ENCODE measurements at regions not wholly inside any gene's neighbourhood (a gene's known extent, or its start where the extent isn't known, plus 50 kb on each side); places are given as distances from the start of the nearest gene placed in this dataset.
"Not testable (repeated sequence)": the region's sequence is repeated elsewhere in the genome, so short reads cannot be mapped to it uniquely, and the experiment has no call there.

DNA sequence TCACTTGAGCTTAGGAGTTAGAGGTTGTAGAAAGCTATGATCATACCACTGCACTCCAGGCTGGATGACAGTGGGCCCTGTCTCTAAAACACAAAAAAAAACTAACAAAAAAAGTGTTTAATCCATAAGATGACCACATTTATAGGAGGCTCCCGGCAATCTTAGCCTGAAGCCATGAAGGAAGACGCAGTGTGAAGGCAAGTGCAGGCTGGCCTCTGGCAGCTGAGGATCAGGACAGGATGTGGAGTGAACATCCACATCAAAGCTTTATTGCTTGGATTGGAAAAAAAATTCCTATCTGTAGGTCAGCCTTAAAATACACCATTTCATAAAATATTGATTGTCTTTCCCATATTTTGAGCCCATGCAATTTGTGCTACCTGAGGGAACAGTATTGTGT, 115.9 kb upstream of the SIMC1 start:
- H3K4me3 ChIP-seq (ENCODE audit: low read depth, low read length); DNase-seq (ENCODE audit: low read depth, low spot score); in situ Hi-C loops (cut with HindIII; ENCODE audit: low sequenced_read_pairs): not testable (repeated sequence)

- H3K4me3 ChIP-seq (ENCODE audit: low read depth, low read length); DNase-seq (ENCODE audit: low read depth, low spot score); in situ Hi-C loops (cut with HindIII; ENCODE audit: low sequenced_read_pairs): not testable (repeated sequence)
Measured at GRCh38 chr5:176124120-176124519, 114.1 kb upstream of the SIMC1 start.

GRCh38 chr5:176131771-176132170, 106.5 kb upstream of the SIMC1 start:
- H3K4me3 ChIP-seq (ENCODE audit: low read depth, low read length): no peak overlapping the region
- TF ChIP-seq, protein P1, sequence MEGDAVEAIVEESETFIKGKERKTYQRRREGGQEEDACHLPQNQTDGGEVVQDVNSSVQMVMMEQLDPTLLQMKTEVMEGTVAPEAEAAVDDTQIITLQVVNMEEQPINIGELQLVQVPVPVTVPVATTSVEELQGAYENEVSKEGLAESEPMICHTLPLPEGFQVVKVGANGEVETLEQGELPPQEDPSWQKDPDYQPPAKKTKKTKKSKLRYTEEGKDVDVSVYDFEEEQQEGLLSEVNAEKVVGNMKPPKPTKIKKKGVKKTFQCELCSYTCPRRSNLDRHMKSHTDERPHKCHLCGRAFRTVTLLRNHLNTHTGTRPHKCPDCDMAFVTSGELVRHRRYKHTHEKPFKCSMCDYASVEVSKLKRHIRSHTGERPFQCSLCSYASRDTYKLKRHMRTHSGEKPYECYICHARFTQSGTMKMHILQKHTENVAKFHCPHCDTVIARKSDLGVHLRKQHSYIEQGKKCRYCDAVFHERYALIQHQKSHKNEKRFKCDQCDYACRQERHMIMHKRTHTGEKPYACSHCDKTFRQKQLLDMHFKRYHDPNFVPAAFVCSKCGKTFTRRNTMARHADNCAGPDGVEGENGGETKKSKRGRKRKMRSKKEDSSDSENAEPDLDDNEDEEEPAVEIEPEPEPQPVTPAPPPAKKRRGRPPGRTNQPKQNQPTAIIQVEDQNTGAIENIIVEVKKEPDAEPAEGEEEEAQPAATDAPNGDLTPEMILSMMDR (IDR thresholded peaks at IDR 0.05; ENCODE audit: low read depth, low read length): no peak
- in situ Hi-C loops (cut with HindIII; ENCODE audit: low sequenced_read_pairs): no loop called here
- DNase-seq (ENCODE audit: low read depth, low spot score): no peak

- no peak for DNase-seq (ENCODE audit: low read depth, low spot score)
- TF ChIP-seq, protein P1 (IDR thresholded peaks at IDR 0.05; ENCODE audit: low read depth, low read length): no peak
Measured at GRCh38 chr5:176132471-176133288, 105.5 kb upstream of the SIMC1 start.

DNA sequence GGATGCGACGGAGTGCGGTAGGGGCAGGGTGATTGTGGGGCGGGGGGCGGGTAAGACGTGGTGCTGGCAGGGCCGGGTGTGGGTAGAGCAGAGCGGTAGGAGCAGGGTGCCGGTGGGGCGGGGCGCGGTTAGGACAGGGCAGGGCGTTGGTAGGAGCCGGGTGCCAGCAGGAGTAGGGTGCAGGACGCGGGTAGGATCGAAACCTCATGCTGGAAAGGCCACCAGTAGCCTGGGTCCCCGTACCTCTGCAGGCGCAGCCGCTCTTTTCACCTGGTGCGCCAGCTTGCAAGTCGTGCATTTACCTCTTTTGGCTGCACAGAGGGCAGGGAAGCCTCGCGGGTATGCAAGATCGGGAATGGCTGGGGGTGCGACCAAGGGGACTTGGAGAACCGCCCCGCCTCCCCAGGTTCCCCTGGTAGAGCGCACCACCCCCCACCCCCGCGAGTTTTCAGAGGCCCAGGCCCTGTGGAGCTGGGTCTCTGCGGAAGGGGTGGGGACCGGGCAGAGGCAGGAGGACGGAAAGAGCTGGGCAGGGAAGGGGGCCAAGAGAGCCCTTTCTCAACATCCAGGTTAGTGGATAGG, 104.8 kb upstream of the SIMC1 start:
- in situ Hi-C loops (cut with HindIII; ENCODE audit: low sequenced_read_pairs): no loop called here
- H3K4me3 ChIP-seq (ENCODE audit: low read depth, low read length): no peak overlapping the region
- DNase-seq (ENCODE audit: low read depth, low spot score): no peak
- TF ChIP-seq, protein P1 (IDR thresholded peaks at IDR 0.05; ENCODE audit: low read depth, low read length): no peak

More at GRCh38 chr5:176132471-176133288, 105.5 kb upstream of the SIMC1 start:
- in situ Hi-C loops (cut with HindIII; ENCODE audit: low sequenced_read_pairs): no loop called here
- H3K4me3 ChIP-seq (ENCODE audit: low read depth, low read length): no peak overlapping the region

DNA sequence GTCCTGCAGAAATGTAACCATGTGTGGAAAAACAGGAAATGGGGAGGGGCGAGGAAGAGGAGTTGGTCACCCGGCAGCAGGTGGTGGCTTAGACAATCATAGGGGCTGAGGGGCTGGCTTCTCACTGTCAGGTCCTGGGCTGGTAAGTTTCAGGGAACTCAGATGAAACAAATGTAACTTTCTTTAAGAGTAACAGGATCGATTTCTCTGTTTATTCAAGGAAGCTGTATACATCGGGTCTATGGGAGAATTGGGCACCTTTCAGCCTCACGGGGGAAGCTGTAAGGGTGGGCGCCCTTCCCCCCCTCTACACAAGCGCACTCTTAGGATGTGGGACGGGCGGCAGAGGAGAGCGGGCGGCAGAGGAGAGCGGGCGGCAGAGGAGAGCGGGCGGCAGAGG, 104.3 kb upstream of the SIMC1 start:
- TF ChIP-seq, protein P1 (IDR thresholded peaks at IDR 0.05; ENCODE audit: low read depth, low read length): no peak
- in situ Hi-C loops (cut with HindIII; ENCODE audit: low sequenced_read_pairs): no loop called here
- H3K4me3 ChIP-seq (ENCODE audit: low read depth, low read length): no peak overlapping the region
- DNase-seq (ENCODE audit: low read depth, low spot score): no peak

GRCh38 chr5:176134529-176135223, 103.5 kb upstream of the SIMC1 start:
- no peak overlapping the region for H3K4me3 ChIP-seq (ENCODE audit: low read depth, low read length)
- in situ Hi-C loops (cut with HindIII; ENCODE audit: low sequenced_read_pairs): no loop called here
- TF ChIP-seq, protein P1 (IDR thresholded peaks at IDR 0.05; ENCODE audit: low read depth, low read length): no peak
- DNase-seq (ENCODE audit: low read depth, low spot score): no peak

- DNase-seq (ENCODE audit: low read depth, low spot score); in situ Hi-C loops (cut with HindIII; ENCODE audit: low sequenced_read_pairs); H3K4me3 ChIP-seq (ENCODE audit: low read depth, low read length): not testable (repeated sequence)
Measured at GRCh38 chr5:176140138-176140537, 98.1 kb upstream of the SIMC1 start.
